ENCODE measurements at regions not wholly inside any gene's neighbourhood (a gene's known extent, or its start where the extent isn't known, plus 50 kb on each side); places are given as distances from the start of the nearest gene placed in this dataset.

DNA sequence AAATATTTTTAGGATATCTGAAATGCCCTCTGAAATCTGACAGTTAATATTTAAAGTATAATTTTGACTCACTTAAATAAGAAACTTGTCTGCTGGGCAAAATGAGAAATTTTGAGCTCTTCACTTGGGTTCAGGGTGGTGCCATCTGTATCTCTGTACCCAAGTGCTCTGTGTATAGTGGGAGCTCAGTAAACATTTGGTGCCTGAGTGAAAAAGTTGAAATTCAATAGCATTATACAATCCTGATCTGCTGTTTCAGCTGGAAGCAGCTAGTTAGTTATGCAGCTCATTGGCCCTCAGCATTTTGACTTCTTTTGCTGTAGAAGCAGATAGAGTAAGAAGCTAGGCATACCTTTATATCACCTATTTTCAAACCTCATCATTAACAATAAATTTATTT is 73.3 kb downstream of the RPE65 start:
- Histone ChIP-seq H3K4me3 (ENCODE audit: insufficient read depth, low read depth, low read length) (no peak overlapping the region), H4K8ac (ENCODE audit: low read depth in 2 of 2, low read length in 2 of 2) (no peak overlapping the region), H2AK5ac (ENCODE audit: low read depth, low read length) (peak overlapping the region; percentile 36; the same call in 1 of the 2 replicates), H3K9me1 (ENCODE audit: insufficient read depth, low read length) (no peaks in the 10 kb centered on the region), H2BK20ac (ENCODE audit: low read depth, low read length) (no peak overlapping the region; the same call in 1 of the 2 replicates), H3K23ac (ENCODE audit: low read depth, low read length) (no peak overlapping the region), H4K5ac (ENCODE audit: low read depth, low read length) (no peak overlapping the region), H3K4me1 (ENCODE audit: control insufficient read depth, insufficient read depth, low read length) (peaks cover 12% of the 10 kb centered on the region), H2BK5ac (ENCODE audit: low read depth, low read length, poor library complexity, severe bottlenecking) (no peak overlapping the region), H3K9ac (ENCODE audit: low read depth, low read length) (no peak overlapping the region), H2AK9ac (replicated peaks; ENCODE audit: low read depth, low read length, poor library complexity) (no peak overlapping the region), H3K4me2 (ENCODE audit: low read depth, low read length) (no peak overlapping the region), H3K27ac (ENCODE audit: insufficient read depth, low read length) (no peak overlapping the region), H4K20me1 (ENCODE audit: insufficient read depth, low read length) (no peaks in the 10 kb centered on the region), H3K27me3 (ENCODE audit: control insufficient read depth, insufficient read depth, low read length) (no peaks in the 10 kb centered on the region), H3K9me3 (ENCODE audit: control insufficient read depth, insufficient read depth, low read length) (no peaks in the 10 kb centered on the region), H3K14ac (replicated peaks; ENCODE audit: low read depth, low read length) (no peak overlapping the region), H3K56ac (ENCODE audit: extremely low read depth, insufficient read depth, low read length) (no peak overlapping the region), H4K91ac (ENCODE audit: insufficient read depth, low read depth, low read length) (no peak overlapping the region), H3K18ac (ENCODE audit: low read depth, low read length) (no peak overlapping the region), H2BK15ac (ENCODE audit: low read depth, low read length) (no peak overlapping the region), H3K79me1 (ENCODE audit: low read depth in 1 of 2, low read length in 2 of 2) (no peaks in the 10 kb centered on the region), H3K4ac (ENCODE audit: low read depth, low read length) (no peak overlapping the region), H2AFZ (replicated peaks; ENCODE audit: low read length, poor library complexity) (no peak overlapping the region), H2BK120ac (ENCODE audit: low read depth, low read length) (no peak overlapping the region), H3K36me3 (ENCODE audit: control insufficient read depth, insufficient read depth, low read length) (no peaks in the 10 kb centered on the region)
- TF ChIP-seq SMC3 (IDR thresholded peaks at IDR 0.05; ENCODE audit: low read depth, low read length), result no peak
- TF ChIP-seq NFE2L2 (IDR thresholded peaks at IDR 0.05; ENCODE audit: low read depth, low read length), result no peak
- TF ChIP-seq CHD1 (IDR thresholded peaks at IDR 0.05; ENCODE audit: low read depth, low read length), result no peak
- TF ChIP-seq RFX5 (IDR thresholded peaks at IDR 0.05; ENCODE audit: low read depth, low read length), result no peak
- TF ChIP-seq POLR2A (IDR thresholded peaks at IDR 0.05; ENCODE audit: low read depth, low read length), result no peak
- no peak for TF ChIP-seq BHLHE40 (IDR thresholded peaks at IDR 0.05; ENCODE audit: low read depth, low read length)
- TF ChIP-seq USF2 (IDR thresholded peaks at IDR 0.05; ENCODE audit: low read depth, low read length), result no peak
- TF ChIP-seq MAFK (IDR thresholded peaks at IDR 0.05; ENCODE audit: low read depth, low read length), result no peak
- TF ChIP-seq FOS (IDR thresholded peaks at IDR 0.05; ENCODE audit: low read depth, low read length), result no peak
- TF ChIP-seq ELK1 (IDR thresholded peaks at IDR 0.05; ENCODE audit: borderline replicate concordance, low read depth, low read length), result no peak
- no peak for TF ChIP-seq MAZ (IDR thresholded peaks at IDR 0.05; ENCODE audit: borderline replicate concordance, low read depth, low read length)
- TF ChIP-seq CEBPB (IDR thresholded peaks at IDR 0.05; ENCODE audit: low read depth, low read length), result no peak
- CTCF ChIA-PET, result interaction anchor here (0.6 to 1.3 kb wide), 4 partner anchors 17 to 289 kb away, joined by 3 read pairs; no protein-coding TSS in a partner anchor
- in situ Hi-C loops (cut with MboI; ENCODE audit: low sequenced_read_pairs) (no loop called here), dilution Hi-C loops (cut with HindIII; ENCODE audit: low sequenced_read_pairs, unreplicated experiment) (no loop called here), intact Hi-C loops (cut with micrococcal nuclease) (no loop called here)
- DNase-seq (no peak), ATAC-seq (ENCODE audit: low read depth) (no peak)
- POLR2A ChIA-PET (ENCODE audit: unreplicated experiment), result no interaction called here
- BruUV-seq (replicated peaks), result no TSS peak

Measured in IMR-90 (cell line).